Lung (tissue), 11 donors: ENCODE measurements at regions not wholly inside any gene's neighbourhood (a gene's known extent, or its start where the extent isn't known, plus 50 kb on each side); places are given as distances from the start of the nearest gene placed in this dataset.
A peak's percentile ranks its signal among the peaks of the same experiment; 100 is the strongest.

Source experiments
- ATAC-seq: fragments of 200-7000 bp; cut with Tn5 transposase; one replicate; pipeline ENCODE4 v1.9.1; 2020; ENCODE audit warnings: moderate number of reproducible peaks; ENCODE audit not compliant: insufficient read depth, low FRiP score
- DNase-seq, 3 donors: peaks; one replicate each; pipeline ENCODE4 v3.0.0-alpha.2; 2013 to 2017
- H3K27ac ChIP-seq, 2 donors: one replicate each; pipeline ENCODE4 v1.5.1; 2013; ENCODE audit warnings: mild to moderate bottlenecking in 2 of 2, moderate library complexity in 2 of 2, control low read depth in 1 of 2, inconsistent platforms in 1 of 2, low read depth in 1 of 2, low read length in 1 of 2
- H3K27me3 ChIP-seq, 3 donors: one replicate each; pipeline ENCODE4 v1.5.1; 2013; ENCODE audit warnings: low read length in 2 of 3; ENCODE audit not compliant: control insufficient read depth in 3 of 3, insufficient read depth in 3 of 3
- H3K36me3 ChIP-seq, 4 donors: one replicate each; pipeline ENCODE4 v1.5.1; 2013; ENCODE audit warnings: low read length in 4 of 4, mild to moderate bottlenecking in 1 of 4, moderate library complexity in 1 of 4; ENCODE audit not compliant: control insufficient read depth in 4 of 4, insufficient read depth in 4 of 4
- H3K4me1 ChIP-seq, 5 donors: one replicate each; pipeline ENCODE4 v1.5.1; 2013; ENCODE audit warnings: low read length in 5 of 5, mild to moderate bottlenecking in 2 of 5, moderate library complexity in 1 of 5; ENCODE audit not compliant: control insufficient read depth in 5 of 5, insufficient read depth in 5 of 5
- H3K4me3 ChIP-seq: one replicate; pipeline ENCODE4 v1.5.1; 2013; ENCODE audit warnings: mild to moderate bottlenecking, control low read depth, moderate library complexity
- H3K9ac ChIP-seq, 2 donors: one replicate each; pipeline ENCODE4 v1.5.1; 2013; ENCODE audit warnings: low read length in 2 of 2, control low read depth in 1 of 2; ENCODE audit not compliant: insufficient read depth in 1 of 2
- H3K9me3 ChIP-seq, 4 donors: one replicate each; pipeline ENCODE4 v1.5.1; 2013; ENCODE audit warnings: low read length in 3 of 4, mild to moderate bottlenecking in 1 of 4, moderate library complexity in 1 of 4; ENCODE audit not compliant: control insufficient read depth in 4 of 4, insufficient read depth in 3 of 4
- CTCF ChIP-seq: IDR thresholded peaks from 2 replicates; pipeline ENCODE4 v1.5.1; 2012; ENCODE audit warnings: mild to moderate bottlenecking; ENCODE audit errors: control extremely low read depth, extremely low read depth
- WGBS, 2 donors: extraction: QIAGEN DNeasy Blood & Tissue Kit; methylation state at CpG; one replicate each; pipeline ENCODE4 v1.1.7; 2013; 5-methylcytosine and 5-hydroxymethylcytosine counted together
- donor health status: control.
- donor health status: control.
- donor health status: Bipolar disorder and iron deficiency.
- donor health status: healthy.
- donor health status: DM: yes; HTN: yes; CAD: no.

DNA sequence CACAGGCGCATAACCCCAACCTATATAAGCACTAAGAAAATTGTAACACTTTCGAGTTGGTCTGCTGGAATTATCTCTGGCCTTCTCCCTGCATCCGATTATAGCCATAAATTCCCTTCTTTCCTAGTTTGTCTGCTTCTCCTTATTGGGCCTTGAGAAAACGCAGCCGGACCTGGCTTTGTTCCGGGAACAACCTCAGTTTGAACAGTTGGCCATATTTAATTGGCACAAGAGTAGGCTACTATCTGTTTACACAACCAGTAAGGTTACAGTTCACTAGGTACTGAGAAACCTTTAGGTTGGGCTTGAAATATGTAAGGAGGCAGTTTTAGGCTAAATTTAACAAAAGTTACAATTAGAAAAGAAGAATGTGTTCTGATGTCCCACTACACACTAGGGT is 176.1 kb downstream of the IPO8 start:
- no peak for ATAC-seq

DNA sequence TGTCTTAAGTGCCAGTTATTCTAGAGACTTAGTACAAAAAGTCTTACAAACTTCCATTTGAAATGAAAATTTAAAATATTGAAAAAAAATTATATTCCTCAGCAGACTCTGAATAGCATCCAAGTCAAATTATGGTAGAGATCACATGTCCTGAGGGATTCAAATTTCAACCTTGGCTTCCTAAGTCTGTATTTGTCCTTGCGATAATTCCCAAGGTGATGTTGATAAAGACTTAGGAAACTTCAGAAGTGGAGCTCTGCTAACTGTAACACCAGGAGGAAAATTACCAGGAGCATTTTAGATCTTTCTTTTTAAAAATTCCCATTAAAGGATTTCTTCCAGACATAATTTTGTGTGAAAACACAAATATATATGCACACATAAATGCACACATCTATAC is 178.3 kb downstream of the IPO8 start:
- Histone ChIP-seq H3K9me3 (no peaks in the 10 kb centered on the region), H3K4me1 (peaks cover 0 to 2% (median 0%) of the 10 kb centered on the region in 5 donors), H3K27me3 (no peaks in the 10 kb centered on the region), H3K4me3 (no peak overlapping the region), H3K27ac (no peak overlapping the region), H3K9ac (no peak overlapping the region), H3K36me3 (no peaks in the 10 kb centered on the region)
- 87 to 97% methylated on average over 1 of the region's 1 CpG for WGBS, 2 donors
- ATAC-seq = no peak
- no peak for TF ChIP-seq CTCF
- no peak for DNase-seq

More for the DNA sequence above, 176.1 kb downstream of the IPO8 start:
- Histone ChIP-seq H3K4me1 (peaks cover 0 to 2% (median 0%) of the 10 kb centered on the region in 5 donors), H3K27me3 (no peaks in the 10 kb centered on the region), H3K36me3 (no peaks in the 10 kb centered on the region), H3K4me3 (no peak overlapping the region), H3K9ac (no peak overlapping the region), H3K27ac (no peak overlapping the region), H3K9me3 (peaks cover 0 to 4% (median 0%) of the 10 kb centered on the region in 4 donors)
- DNase-seq = no peak
- no peak for TF ChIP-seq CTCF
- WGBS, 2 donors = 84 to 88% methylated on average over 6 of the region's 6 CpGs

- ATAC-seq = no peak
- Histone ChIP-seq H3K4me1 (peaks cover 0 to 2% (median 0%) of the 10 kb centered on the region in 5 donors), H3K4me3 (no peak overlapping the region), H3K9me3 (no peaks in the 10 kb centered on the region), H3K36me3 (no peaks in the 10 kb centered on the region), H3K27me3 (no peaks in the 10 kb centered on the region), H3K27ac (no peak overlapping the region), H3K9ac (no peak overlapping the region)
- 64 to 72% methylated on average over 2 of the region's 2 CpGs for WGBS, 2 donors
- TF ChIP-seq CTCF = no peak
- peak in 2 of 3 donors; percentile 83 to 88 for DNase-seq
Observed at GRCh38 chr12:30515351-30515750, 180.3 kb downstream of the IPO8 start.

DNA sequence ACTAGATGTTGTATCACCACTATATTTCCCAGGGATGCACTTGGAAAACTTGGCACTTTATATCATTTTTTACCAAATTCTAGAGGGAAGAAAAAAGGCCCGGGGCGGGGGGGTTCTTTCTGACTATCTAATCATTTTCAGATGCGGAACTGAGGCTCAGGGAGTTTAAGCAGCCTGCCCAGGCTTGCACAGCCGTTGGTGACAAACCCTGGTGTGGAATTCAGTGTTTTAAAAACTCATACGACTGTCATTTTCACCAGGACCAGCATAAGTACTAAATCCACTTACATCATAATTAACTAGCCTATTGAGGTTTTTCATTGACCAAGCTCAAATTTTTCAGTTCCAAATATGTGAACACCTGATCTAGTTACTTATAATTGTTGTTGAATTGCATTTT is 181.0 kb downstream of the IPO8 start:
- 79 to 84% methylated on average over 5 of the region's 5 CpGs for WGBS, 2 donors
- ATAC-seq = no peak
- no peak overlapping the region for H3K9ac ChIP-seq

More for the DNA sequence above, 181.0 kb downstream of the IPO8 start:
- Histone ChIP-seq H3K9me3 (no peaks in the 10 kb centered on the region), H3K4me1 (peaks cover 0 to 2% (median 0%) of the 10 kb centered on the region in 5 donors), H3K27ac (no peak overlapping the region), H3K36me3 (no peaks in the 10 kb centered on the region), H3K4me3 (no peak overlapping the region), H3K27me3 (no peaks in the 10 kb centered on the region)
- TF ChIP-seq CTCF = no peak
- DNase-seq = no peak
